ENCODE measurements at regions not wholly inside any gene's neighbourhood (a gene's known extent, or its start where the extent isn't known, plus 50 kb on each side); places are given as distances from the start of the nearest gene placed in this dataset.

- no peak for TF ChIP-seq ISL1 (CRISPR knock-in tag; IDR thresholded peaks at IDR 0.05)
- TF ChIP-seq, protein P1, sequence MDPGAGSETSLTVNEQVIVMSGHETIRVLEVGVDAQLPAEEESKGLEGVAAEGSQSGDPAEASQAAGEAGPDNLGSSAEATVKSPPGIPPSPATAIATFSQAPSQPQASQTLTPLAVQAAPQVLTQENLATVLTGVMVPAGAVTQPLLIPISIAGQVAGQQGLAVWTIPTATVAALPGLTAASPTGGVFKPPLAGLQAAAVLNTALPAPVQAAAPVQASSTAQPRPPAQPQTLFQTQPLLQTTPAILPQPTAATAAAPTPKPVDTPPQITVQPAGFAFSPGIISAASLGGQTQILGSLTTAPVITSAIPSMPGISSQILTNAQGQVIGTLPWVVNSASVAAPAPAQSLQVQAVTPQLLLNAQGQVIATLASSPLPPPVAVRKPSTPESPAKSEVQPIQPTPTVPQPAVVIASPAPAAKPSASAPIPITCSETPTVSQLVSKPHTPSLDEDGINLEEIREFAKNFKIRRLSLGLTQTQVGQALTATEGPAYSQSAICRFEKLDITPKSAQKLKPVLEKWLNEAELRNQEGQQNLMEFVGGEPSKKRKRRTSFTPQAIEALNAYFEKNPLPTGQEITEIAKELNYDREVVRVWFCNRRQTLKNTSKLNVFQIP (CRISPR knock-in tag; IDR thresholded peaks at IDR 0.05; ENCODE audit: borderline replicate concordance, low read depth) = no peak
- TF ChIP-seq OSR1 (CRISPR knock-in tag; IDR thresholded peaks at IDR 0.05) = no peak
- no peak for TF ChIP-seq ZFP30 (CRISPR knock-in tag; IDR thresholded peaks at IDR 0.05)
- no peak for TF ChIP-seq RARB (CRISPR knock-in tag; IDR thresholded peaks at IDR 0.05)
- no peak for TF ChIP-seq TCF4 (CRISPR knock-in tag; IDR thresholded peaks at IDR 0.05; ENCODE audit: borderline replicate concordance)
- TF ChIP-seq SNAI2 (CRISPR knock-in tag; IDR thresholded peaks at IDR 0.05) = no peak
- TF ChIP-seq, protein P2, sequence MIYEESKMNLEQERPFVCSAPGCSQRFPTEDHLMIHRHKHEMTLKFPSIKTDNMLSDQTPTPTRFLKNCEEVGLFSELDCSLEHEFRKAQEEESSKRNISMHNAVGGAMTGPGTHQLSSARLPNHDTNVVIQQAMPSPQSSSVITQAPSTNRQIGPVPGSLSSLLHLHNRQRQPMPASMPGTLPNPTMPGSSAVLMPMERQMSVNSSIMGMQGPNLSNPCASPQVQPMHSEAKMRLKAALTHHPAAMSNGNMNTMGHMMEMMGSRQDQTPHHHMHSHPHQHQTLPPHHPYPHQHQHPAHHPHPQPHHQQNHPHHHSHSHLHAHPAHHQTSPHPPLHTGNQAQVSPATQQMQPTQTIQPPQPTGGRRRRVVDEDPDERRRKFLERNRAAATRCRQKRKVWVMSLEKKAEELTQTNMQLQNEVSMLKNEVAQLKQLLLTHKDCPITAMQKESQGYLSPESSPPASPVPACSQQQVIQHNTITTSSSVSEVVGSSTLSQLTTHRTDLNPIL (CRISPR knock-in tag; IDR thresholded peaks at IDR 0.05; ENCODE audit: low read depth) = no peak
- no peak for TF ChIP-seq ZC3H10 (CRISPR knock-in tag; IDR thresholded peaks at IDR 0.05)
- TF ChIP-seq, protein P3, sequence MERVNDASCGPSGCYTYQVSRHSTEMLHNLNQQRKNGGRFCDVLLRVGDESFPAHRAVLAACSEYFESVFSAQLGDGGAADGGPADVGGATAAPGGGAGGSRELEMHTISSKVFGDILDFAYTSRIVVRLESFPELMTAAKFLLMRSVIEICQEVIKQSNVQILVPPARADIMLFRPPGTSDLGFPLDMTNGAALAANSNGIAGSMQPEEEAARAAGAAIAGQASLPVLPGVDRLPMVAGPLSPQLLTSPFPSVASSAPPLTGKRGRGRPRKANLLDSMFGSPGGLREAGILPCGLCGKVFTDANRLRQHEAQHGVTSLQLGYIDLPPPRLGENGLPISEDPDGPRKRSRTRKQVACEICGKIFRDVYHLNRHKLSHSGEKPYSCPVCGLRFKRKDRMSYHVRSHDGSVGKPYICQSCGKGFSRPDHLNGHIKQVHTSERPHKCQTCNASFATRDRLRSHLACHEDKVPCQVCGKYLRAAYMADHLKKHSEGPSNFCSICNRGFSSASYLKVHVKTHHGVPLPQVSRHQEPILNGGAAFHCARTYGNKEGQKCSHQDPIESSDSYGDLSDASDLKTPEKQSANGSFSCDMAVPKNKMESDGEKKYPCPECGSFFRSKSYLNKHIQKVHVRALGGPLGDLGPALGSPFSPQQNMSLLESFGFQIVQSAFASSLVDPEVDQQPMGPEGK (CRISPR knock-in tag; IDR thresholded peaks at IDR 0.05; ENCODE audit: borderline replicate concordance) = no peak
- no peak for TF ChIP-seq ZNF565 (CRISPR knock-in tag; conservative IDR thresholded peaks at IDR 0.05; ENCODE audit: low read depth)
Measured at GRCh38 chr1:38454236-38454635, 405.3 kb downstream of the RRAGC start.

Data from SK-N-SH treated with all-trans-retinoic acid at 6 μM for 48 hours (cell line).